RWPE2 (cell line): ENCODE measurements at regions not wholly inside any gene's neighbourhood (a gene's known extent, or its start where the extent isn't known, plus 50 kb on each side); places are given as distances from the start of the nearest gene placed in this dataset.
"Not testable (repeated sequence)": the region's sequence is repeated elsewhere in the genome, so short reads cannot be mapped to it uniquely, and the experiment has no call there.

Experiments
- ATAC-seq: fragments of 200-7000 bp; cut with Tn5 transposase; 3 replicates; pipeline ENCODE4 v1.9.1; 2021; ENCODE audit warnings: low read depth
- DNase-seq: peaks from one replicate; pipeline ENCODE4 v3.0.0-alpha.2; 2020; ENCODE audit warnings: low spot score
- H3K27ac ChIP-seq: fragments of 450-650 bp; 2 replicates; pipeline ENCODE4 v1.5.1; 2017; ENCODE audit warnings: mild to moderate bottlenecking; ENCODE audit not compliant: poor library complexity, severe bottlenecking
- H3K27me3 ChIP-seq: fragments of 250-450 bp; sonication (Bioruptor Pico); 2 replicates; pipeline ENCODE4 v1.5.1; 2021; ENCODE audit warnings: mild to moderate bottlenecking, moderate library complexity; ENCODE audit not compliant: insufficient read depth, poor library complexity, severe bottlenecking
- H3K36me3 ChIP-seq: fragments of 250-450 bp; sonication (Bioruptor Pico); 2 replicates; pipeline ENCODE4 v1.5.1; 2020; ENCODE audit warnings: low read depth, mild to moderate bottlenecking, moderate library complexity
- H3K4me1 ChIP-seq: fragments of 250-450 bp; sonication (Bioruptor Pico); 2 replicates; pipeline ENCODE4 v1.5.1; 2021; ENCODE audit warnings: mild to moderate bottlenecking, moderate library complexity; ENCODE audit not compliant: insufficient read depth, poor library complexity, severe bottlenecking
- H3K4me3 ChIP-seq: fragments of 250-450 bp; sonication (Bioruptor Pico); 2 replicates; pipeline ENCODE4 v1.5.1; 2021; ENCODE audit warnings: mild to moderate bottlenecking, moderate library complexity; ENCODE audit not compliant: severe bottlenecking
- H3K9me3 ChIP-seq: fragments of 250-450 bp; sonication (Bioruptor Pico); 2 replicates; pipeline ENCODE4 v1.5.1; 2021; ENCODE audit warnings: mild to moderate bottlenecking, moderate library complexity; ENCODE audit not compliant: severe bottlenecking
- CTCF ChIP-seq: fragments of 450-650 bp; IDR thresholded peaks from one replicate; pipeline ENCODE4 v1.5.1; 2017; ENCODE audit warnings: mild to moderate bottlenecking, moderate library complexity; ENCODE audit not compliant: poor library complexity, severe bottlenecking

GRCh38 chr6:48986105-48986504 lies 476.9 kb downstream of the MMUT start:
- Histone ChIP-seq H3K4me1 (no peaks in the 10 kb centered on the region), H3K27me3 (no peaks in the 10 kb centered on the region), H3K9me3 (no peaks in the 10 kb centered on the region), H3K27ac (no peak overlapping the region), H3K36me3 (no peaks in the 10 kb centered on the region), H3K4me3 (no peak overlapping the region)
- TF ChIP-seq CTCF: no peak
- ATAC-seq: no peak
- no peak for DNase-seq

DNA sequence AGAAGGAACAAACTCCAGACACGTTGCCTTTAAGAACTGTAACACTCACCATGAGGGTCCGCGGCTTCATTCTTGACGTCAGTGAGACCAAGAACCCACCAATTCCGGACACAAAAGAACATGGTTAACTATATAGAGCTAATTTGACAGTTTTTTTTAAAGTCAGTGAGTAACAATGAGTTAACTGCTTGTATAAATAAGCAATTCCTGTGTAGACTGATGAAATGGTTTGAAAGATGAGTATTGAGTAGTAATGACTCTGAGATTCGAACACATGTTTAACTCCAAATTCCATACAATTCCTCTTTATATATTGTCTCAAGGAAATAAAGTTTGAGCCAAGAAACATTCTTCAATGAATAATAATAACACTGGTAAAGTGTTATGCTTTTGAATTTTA lies 478.0 kb downstream of the MMUT start:
- TF ChIP-seq CTCF: no peak
- H3K27me3 ChIP-seq: no peaks in the 10 kb centered on the region
- no peak for ATAC-seq

DNA sequence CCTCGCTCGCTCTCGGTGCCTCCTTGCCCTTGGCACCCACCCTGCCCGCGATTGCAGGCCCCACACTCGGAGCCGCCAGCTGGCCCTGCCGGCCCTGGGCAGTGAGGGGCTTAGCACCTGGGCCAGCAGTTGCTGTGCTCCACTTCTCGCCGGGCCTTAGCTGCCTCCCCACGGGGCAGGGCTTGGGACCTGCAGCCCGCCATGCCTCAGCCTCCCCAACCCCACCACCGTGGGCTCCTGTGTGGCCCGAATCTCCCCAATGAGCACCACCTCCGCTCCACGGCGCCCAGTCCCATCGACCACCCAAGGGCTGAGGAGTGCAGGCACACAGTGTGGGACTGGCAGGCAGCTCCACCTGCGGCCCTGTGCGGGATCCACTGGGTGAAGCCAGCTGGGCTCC lies 479.1 kb downstream of the MMUT start:
- not testable (repeated sequence) for H3K36me3 ChIP-seq, H3K4me1 ChIP-seq, ATAC-seq, H3K27ac ChIP-seq, H3K9me3 ChIP-seq, H3K4me3 ChIP-seq, DNase-seq, H3K27me3 ChIP-seq

More for the DNA sequence above, 478.0 kb downstream of the MMUT start:
- H3K4me1 ChIP-seq: no peaks in the 10 kb centered on the region
- H3K9me3 ChIP-seq: no peaks in the 10 kb centered on the region
- DNase-seq: no peak
- no peak overlapping the region for H3K4me3 ChIP-seq
- H3K27ac ChIP-seq: no peak overlapping the region
- H3K36me3 ChIP-seq: no peaks in the 10 kb centered on the region

DNA sequence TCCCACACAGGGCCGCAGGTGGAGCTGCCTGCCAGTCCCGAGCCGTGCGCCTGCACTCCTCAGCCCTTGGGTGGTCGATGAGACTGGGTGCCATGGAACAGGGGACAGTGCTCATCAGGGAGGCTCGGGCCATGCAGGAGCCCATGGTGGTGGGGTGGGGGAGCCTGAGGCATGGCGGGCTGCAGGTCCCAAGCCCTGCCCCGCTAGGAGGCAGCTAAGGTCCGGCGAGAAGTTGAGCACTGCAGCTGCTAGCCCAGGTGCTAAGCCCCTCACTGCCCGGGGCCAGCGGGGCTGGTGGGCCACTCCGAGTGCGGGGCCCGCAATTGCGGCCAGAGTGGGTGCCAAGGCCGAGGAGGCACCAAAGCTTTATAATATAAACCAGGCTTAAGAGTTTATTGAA lies 479.7 kb downstream of the MMUT start:
- no peaks in the 10 kb centered on the region for H3K36me3 ChIP-seq
- H3K27me3 ChIP-seq: no peaks in the 10 kb centered on the region
- ATAC-seq: no peak
- H3K27ac ChIP-seq: no peak overlapping the region
- no peak for TF ChIP-seq CTCF
- no peaks in the 10 kb centered on the region for H3K9me3 ChIP-seq
- no peak for DNase-seq
- H3K4me3 ChIP-seq: no peak overlapping the region
- H3K4me1 ChIP-seq: no peaks in the 10 kb centered on the region

DNA sequence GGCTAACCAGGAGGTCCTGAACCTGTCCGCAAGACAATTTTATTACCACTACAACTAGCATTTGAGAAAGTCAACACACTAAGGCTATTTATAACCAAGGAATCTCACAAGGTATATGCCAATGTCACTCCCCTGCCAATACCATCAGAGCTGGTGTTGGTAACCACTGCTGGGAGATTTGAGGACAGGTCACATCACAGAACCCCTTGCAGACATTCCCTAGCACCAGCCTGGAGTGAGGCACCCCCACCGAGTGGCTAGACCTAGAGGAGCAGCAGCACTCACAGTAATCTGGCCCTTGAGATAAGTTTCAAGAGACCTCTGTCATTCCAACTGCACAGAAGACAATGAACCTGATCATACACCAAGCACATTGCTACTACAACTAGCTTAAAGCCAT lies 483.2 kb downstream of the MMUT start:
- no peak for DNase-seq
- Histone ChIP-seq H3K4me3 (no peak overlapping the region), H3K4me1 (no peaks in the 10 kb centered on the region), H3K9me3 (no peaks in the 10 kb centered on the region), H3K36me3 (no peaks in the 10 kb centered on the region), H3K27me3 (no peaks in the 10 kb centered on the region), H3K27ac (no peak overlapping the region)
- ATAC-seq: no peak
- TF ChIP-seq CTCF: no peak

- Histone ChIP-seq H3K27ac (no peak overlapping the region), H3K36me3 (no peaks in the 10 kb centered on the region), H3K9me3 (no peaks in the 10 kb centered on the region), H3K4me1 (no peaks in the 10 kb centered on the region), H3K4me3 (no peak overlapping the region), H3K27me3 (no peaks in the 10 kb centered on the region)
- no peak for DNase-seq
- ATAC-seq: no peak
- TF ChIP-seq CTCF: no peak
Observed at GRCh38 chr6:48979085-48979484, 484.0 kb downstream of the MMUT start.
